AG08395 (cell line): ENCODE measurements at regions not wholly inside any gene's neighbourhood (a gene's known extent, or its start where the extent isn't known, plus 50 kb on each side); places are given as distances from the start of the nearest gene placed in this dataset.
A peak's percentile ranks its signal among the peaks of the same experiment; 100 is the strongest.

Experiments
- DNase-seq: peaks from one replicate; pipeline ENCODE4 v3.0.0; 2012; ENCODE audit warnings: mixed read lengths, low spot score

- DNase-seq = peak; percentile 68
These were observed 376.7 kb downstream of the DNAH5 start for GRCh38 chr5:13567819-13568218.

- peak; percentile 70 for DNase-seq
These were observed 377.6 kb downstream of the DNAH5 start for GRCh38 chr5:13566871-13567339.

- DNase-seq = no peak
These were observed 386.1 kb downstream of the DNAH5 start for GRCh38 chr5:13558408-13558807.

- DNase-seq = peak; percentile 31
These were observed 390.6 kb downstream of the DNAH5 start for GRCh38 chr5:13553896-13554295.

GRCh38 chr5:13552361-13552760 lies 392.1 kb downstream of the DNAH5 start:
- DNase-seq = no peak

- no peak for DNase-seq
These were observed 392.8 kb downstream of the DNAH5 start for GRCh38 chr5:13551645-13552044.

GRCh38 chr5:13540168-13540750 lies 404.2 kb downstream of the DNAH5 start:
- no peak for DNase-seq

- DNase-seq = no peak
These were observed 407.6 kb downstream of the DNAH5 start for GRCh38 chr5:13536933-13537332.

GRCh38 chr5:13533833-13534232 lies 410.7 kb downstream of the DNAH5 start:
- no peak for DNase-seq

GRCh38 chr5:13529300-13529699 lies 415.2 kb downstream of the DNAH5 start:
- no peak for DNase-seq

GRCh38 chr5:13524936-13525335 lies 419.6 kb downstream of the DNAH5 start:
- DNase-seq = no peak

GRCh38 chr5:13519131-13519530 lies 425.4 kb downstream of the DNAH5 start:
- DNase-seq = no peak

- no peak for DNase-seq
These were observed 428.3 kb downstream of the DNAH5 start for GRCh38 chr5:13516195-13516594.

- DNase-seq = no peak
These were observed 433.0 kb downstream of the DNAH5 start for GRCh38 chr5:13511442-13511841.

- no peak for DNase-seq
These were observed 433.9 kb downstream of the DNAH5 start for GRCh38 chr5:13510616-13511015.

- no peak for DNase-seq
These were observed 435.9 kb downstream of the DNAH5 start for GRCh38 chr5:13508559-13508958.

GRCh38 chr5:13505326-13505725 lies 439.2 kb downstream of the DNAH5 start:
- no peak for DNase-seq

GRCh38 chr5:13503017-13503416 lies 441.5 kb downstream of the DNAH5 start:
- no peak for DNase-seq

GRCh38 chr5:13501176-13501575 lies 443.3 kb downstream of the DNAH5 start:
- DNase-seq = no peak

GRCh38 chr5:13498279-13498678 lies 446.2 kb downstream of the DNAH5 start:
- no peak for DNase-seq

GRCh38 chr5:13488254-13488931 lies 456.1 kb downstream of the DNAH5 start:
- no peak for DNase-seq

- DNase-seq = no peak
These were observed 463.7 kb downstream of the DNAH5 start for GRCh38 chr5:13480834-13481233.

GRCh38 chr5:13478831-13479465 lies 465.5 kb downstream of the DNAH5 start:
- DNase-seq = peak; percentile 62
